ENCODE measurements at regions not wholly inside any gene's neighbourhood (a gene's known extent, or its start where the extent isn't known, plus 50 kb on each side); places are given as distances from the start of the nearest gene placed in this dataset.

GRCh38 chr10:129390147-129390546 is 76.9 kb upstream of the MGMT start:
- DNase-seq (ENCODE audit: extremely low read depth in 1 of 2, low read depth in 1 of 2) = no peak

- DNase-seq (ENCODE audit: extremely low read depth in 1 of 2, low read depth in 1 of 2) = no peak
Observed at GRCh38 chr10:129390726-129391125, 76.3 kb upstream of the MGMT start.

- no peak for DNase-seq (ENCODE audit: extremely low read depth in 1 of 2, low read depth in 1 of 2)
Observed at GRCh38 chr10:129391464-129391863, 75.6 kb upstream of the MGMT start.

- DNase-seq (ENCODE audit: extremely low read depth in 1 of 2, low read depth in 1 of 2) = no peak
Observed at GRCh38 chr10:129392855-129393254, 74.2 kb upstream of the MGMT start.

- DNase-seq (ENCODE audit: extremely low read depth in 1 of 2, low read depth in 1 of 2) = no peak
Observed at GRCh38 chr10:129393812-129394211, 73.2 kb upstream of the MGMT start.

GRCh38 chr10:129394518-129395328 is 72.3 kb upstream of the MGMT start:
- DNase-seq (ENCODE audit: extremely low read depth in 1 of 2, low read depth in 1 of 2) = no peak

GRCh38 chr10:129396021-129396722 is 70.9 kb upstream of the MGMT start:
- DNase-seq (ENCODE audit: extremely low read depth in 1 of 2, low read depth in 1 of 2) = no peak

- no peak for DNase-seq (ENCODE audit: extremely low read depth in 1 of 2, low read depth in 1 of 2)
Observed at GRCh38 chr10:129397198-129397974, 69.7 kb upstream of the MGMT start.

GRCh38 chr10:129398711-129399141 is 68.3 kb upstream of the MGMT start:
- no peak for DNase-seq (ENCODE audit: extremely low read depth in 1 of 2, low read depth in 1 of 2)

- no peak for DNase-seq (ENCODE audit: extremely low read depth in 1 of 2, low read depth in 1 of 2)
Observed at GRCh38 chr10:129400426-129400825, 66.6 kb upstream of the MGMT start.

GRCh38 chr10:129402459-129402858 is 64.6 kb upstream of the MGMT start:
- no peak for DNase-seq (ENCODE audit: extremely low read depth in 1 of 2, low read depth in 1 of 2)

- no peak for DNase-seq (ENCODE audit: extremely low read depth in 1 of 2, low read depth in 1 of 2)
Observed at GRCh38 chr10:129404091-129404490, 63.0 kb upstream of the MGMT start.

- DNase-seq (ENCODE audit: extremely low read depth in 1 of 2, low read depth in 1 of 2) = no peak
Observed at GRCh38 chr10:129405389-129405788, 61.7 kb upstream of the MGMT start.

- DNase-seq (ENCODE audit: extremely low read depth in 1 of 2, low read depth in 1 of 2) = no peak
Observed at GRCh38 chr10:129410688-129411392, 56.2 kb upstream of the MGMT start.

GRCh38 chr10:129411393-129411705 is 55.7 kb upstream of the MGMT start:
- DNase-seq (ENCODE audit: extremely low read depth in 1 of 2, low read depth in 1 of 2) = no peak

GRCh38 chr10:129411772-129412171 is 55.3 kb upstream of the MGMT start:
- DNase-seq (ENCODE audit: extremely low read depth in 1 of 2, low read depth in 1 of 2) = no peak

GRCh38 chr10:129413024-129413423 is 54.0 kb upstream of the MGMT start:
- no peak for DNase-seq (ENCODE audit: extremely low read depth in 1 of 2, low read depth in 1 of 2)

GRCh38 chr10:129415215-129416140 is 51.6 kb upstream of the MGMT start:
- DNase-seq (ENCODE audit: extremely low read depth in 1 of 2, low read depth in 1 of 2) = no peak

- DNase-seq (ENCODE audit: extremely low read depth in 1 of 2, low read depth in 1 of 2) = no peak
Observed at GRCh38 chr10:129416155-129416554, 50.9 kb upstream of the MGMT start.

Measured in activated CD8-positive, alpha-beta memory T cell treated with anti-CD3 and anti-CD28 coated beads for 1 hour (primary cell).